Spleen (tissue), 11 donors: ENCODE measurements at regions not wholly inside any gene's neighbourhood (a gene's known extent, or its start where the extent isn't known, plus 50 kb on each side); places are given as distances from the start of the nearest gene placed in this dataset.

Source experiments
- DNase-seq: peaks from one replicate; pipeline ENCODE4 v3.0.0-alpha.2; 2020
- H3K27ac ChIP-seq, 8 donors: fragments of 200-600 bp; sonication (generic) in 7 of 8; 1 replicate in 4 of 8; 2 replicates in 4 of 8; pipeline versions ENCODE4 v1.5.0 to v1.8.0; 2016 to 2021; ENCODE audit warnings: inconsistent platforms in 4 of 8, mild to moderate bottlenecking in 4 of 8, moderate library complexity in 1 of 8
- H3K27me3 ChIP-seq, 7 donors: fragments of 200-600 bp; sonication (generic) in 6 of 7; replicated peaks in 1 of 7; 1 replicate in 4 of 7; 2 replicates in 3 of 7; pipeline versions ENCODE4 v1.5.0 to v1.8.0; 2016 to 2021; ENCODE audit warnings: inconsistent platforms in 3 of 7, mild to moderate bottlenecking in 1 of 7
- H3K36me3 ChIP-seq, 6 donors: fragments of 200-600 bp; sonication (generic) in 5 of 6; 1 replicate in 4 of 6; 2 replicates in 2 of 6; pipeline versions ENCODE4 v1.5.0 to v1.8.0; 2016 to 2021; ENCODE audit warnings: inconsistent platforms in 2 of 6
- H3K4me1 ChIP-seq, 6 donors: fragments of 200-600 bp; sonication (generic) in 5 of 6; 1 replicate in 3 of 6; 2 replicates in 3 of 6; pipeline versions ENCODE4 v1.5.0 to v1.8.0; 2016 to 2021; ENCODE audit warnings: inconsistent platforms in 3 of 6
- H3K4me3 ChIP-seq, 8 donors: fragments of 200-600 bp; sonication (generic) in 7 of 8; 1 replicate in 4 of 8; 2 replicates in 4 of 8; pipeline versions ENCODE4 v1.5.0 to v1.8.0; 2016 to 2021; ENCODE audit warnings: inconsistent platforms in 4 of 8, mild to moderate bottlenecking in 4 of 8, moderate library complexity in 2 of 8
- H3K9me3 ChIP-seq, 8 donors: fragments of 200-600 bp; sonication (generic) in 7 of 8; 1 replicate in 4 of 8; 2 replicates in 4 of 8; pipeline versions ENCODE4 v1.5.0 to v1.8.0; 2016 to 2021; ENCODE audit warnings: inconsistent platforms in 4 of 8
- CTCF ChIP-seq, 11 experiments: fragments of 200-600 bp in 7 of 11; fragments of 450-650 bp in 4 of 11; sonication (generic) in 4 of 11; IDR thresholded peaks in 8 of 11; conservative IDR thresholded peaks in 3 of 11; 1 replicate in 7 of 11; 2 replicates in 4 of 11; pipeline versions ENCODE4 v1.4.0 to v1.8.0; 2016 to 2021; ENCODE audit warnings: antibody characterized with exemption in 11 of 11, inconsistent platforms in 4 of 11, mild to moderate bottlenecking in 1 of 11
- POLR2A ChIP-seq, 3 donors: fragments of 450-650 bp; IDR thresholded peaks; one replicate each; pipeline ENCODE4 v1.5.1; 2017; ENCODE audit warnings: antibody characterized with exemption in 3 of 3, mild to moderate bottlenecking in 1 of 3
- POLR2AphosphoS5 ChIP-seq, 3 donors: sonication (generic); formaldehyde crosslinking; IDR thresholded peaks; one replicate each; pipeline ENCODE4 v1.5.1; 2017; ENCODE audit warnings: antibody characterized with exemption in 3 of 3
- WGBS, 5 donors: extraction: QIAGEN DNeasy Blood & Tissue Kit in 3 of 5; methylation state at CpG; one replicate each; pipeline versions ENCODE4 v1.1.5 to v1.1.7; 2013 to 2018; 5-methylcytosine and 5-hydroxymethylcytosine counted together
- intact Hi-C: fragments of 100-400 bp; cut with DNase I; formaldehyde crosslinking; loops from one replicate; pipeline ENCODE4 v1.15.0; 2023; ENCODE audit warnings: low total_unique reads
- donor health status: healthy with polysubstance abuse.
- donor health status: DM: no; HTN: no; CAD: no; lungs with moderate emphysema.
- donor health status: DM: no; HTN: no; CAD: no.
- donor health status: Bipolar disorder and iron deficiency.
- donor health status: healthy.
- donor health status: DM: no; HTN: no; CAD: no.
- donor health status: DM: yes; HTN: yes; CAD: no.

- H3K36me3 ChIP-seq = no peaks in the 10 kb centered on the region
- DNase-seq = no peak
- intact Hi-C loops = no loop called here
- H3K9me3 ChIP-seq = peaks cover 0 to 11% (median 0%) of the 10 kb centered on the region in 8 donors
- H3K27ac ChIP-seq = no peak overlapping the region
- no peaks in the 10 kb centered on the region for H3K4me1 ChIP-seq
- H3K4me3 ChIP-seq = no peak overlapping the region
- TF ChIP-seq CTCF (IDR thresholded peaks at IDR 0.05 in 8 of 11, conservative IDR thresholded peaks at IDR 0.05 in 3 of 11) (no peak), POLR2A (IDR thresholded peaks at IDR 0.05) (no peak), POLR2AphosphoS5 (IDR thresholded peaks at IDR 0.05) (no peak)
- H3K27me3 ChIP-seq = peaks cover 0 to 32% (median 0%) of the 10 kb centered on the region in 7 donors
Measured at GRCh38 chr1:14011888-14012287, 311.9 kb downstream of the PRDM2 start.

GRCh38 chr1:14014929-14015328 is 314.9 kb downstream of the PRDM2 start:
- Histone ChIP-seq H3K4me3 (no peak overlapping the region), H3K9me3 (no peaks in the 10 kb centered on the region), H3K27ac (no peak overlapping the region), H3K4me1 (no peaks in the 10 kb centered on the region), H3K27me3 (peaks cover 0 to 55% (median 0%) of the 10 kb centered on the region in 7 donors), H3K36me3 (no peaks in the 10 kb centered on the region)
- DNase-seq = no peak
- intact Hi-C loops = no loop called here
- WGBS, 5 donors = 79 to 89% (median 86%) methylated on average over 3 of the region's 3 CpGs
- TF ChIP-seq POLR2A (IDR thresholded peaks at IDR 0.05) = no peak
- TF ChIP-seq POLR2AphosphoS5 (IDR thresholded peaks at IDR 0.05) = no peak
- no peak for TF ChIP-seq CTCF (IDR thresholded peaks at IDR 0.05 in 8 of 11, conservative IDR thresholded peaks at IDR 0.05 in 3 of 11)

- Histone ChIP-seq H3K4me3 (no peak overlapping the region), H3K9me3 (no peaks in the 10 kb centered on the region), H3K27ac (no peak overlapping the region), H3K27me3 (peaks cover 0 to 60% (median 0%) of the 10 kb centered on the region in 7 donors), H3K36me3 (no peaks in the 10 kb centered on the region), H3K4me1 (no peaks in the 10 kb centered on the region)
- DNase-seq = no peak
- WGBS, 5 donors = 77 to 88% (median 82%) methylated on average over 4 of the region's 4 CpGs
- no peak for TF ChIP-seq CTCF (IDR thresholded peaks at IDR 0.05 in 8 of 11, conservative IDR thresholded peaks at IDR 0.05 in 3 of 11)
- TF ChIP-seq POLR2AphosphoS5 (IDR thresholded peaks at IDR 0.05) = no peak
- TF ChIP-seq POLR2A (IDR thresholded peaks at IDR 0.05) = no peak
- intact Hi-C loops = no loop called here
Measured at GRCh38 chr1:14015917-14016316, 315.9 kb downstream of the PRDM2 start.

GRCh38 chr1:14017531-14017961 is 317.6 kb downstream of the PRDM2 start:
- no peaks in the 10 kb centered on the region for H3K9me3 ChIP-seq
- no peaks in the 10 kb centered on the region for H3K4me1 ChIP-seq
- H3K27ac ChIP-seq = no peak overlapping the region
- 53 to 62% (median 54%) methylated on average over 7 of the region's 7 CpGs for WGBS, 5 donors
- H3K36me3 ChIP-seq = no peaks in the 10 kb centered on the region
- TF ChIP-seq POLR2A (IDR thresholded peaks at IDR 0.05) (no peak), CTCF (IDR thresholded peaks at IDR 0.05 in 8 of 11, conservative IDR thresholded peaks at IDR 0.05 in 3 of 11) (no peak), POLR2AphosphoS5 (IDR thresholded peaks at IDR 0.05) (no peak)
- intact Hi-C loops = no loop called here
- no peak for DNase-seq
- H3K27me3 ChIP-seq = peaks cover 0 to 62% (median 0%) of the 10 kb centered on the region in 7 donors
- no peak overlapping the region for H3K4me3 ChIP-seq
